HL-60 (cell line): ENCODE measurements at regions not wholly inside any gene's neighbourhood (a gene's known extent, or its start where the extent isn't known, plus 50 kb on each side); places are given as distances from the start of the nearest gene placed in this dataset.

Source experiments
- DNase-seq, 2 experiments: peaks; one replicate each; pipeline ENCODE4 v3.0.0-alpha.2; 2010 to 2020; ENCODE audit warnings: low read depth in 1 of 2, low spot score in 1 of 2
- H3K27ac ChIP-seq: fragments of 250-450 bp; sonication (Bioruptor Pico); replicated peaks from 2 replicates; pipeline ENCODE4 v1.5.1; 2020; ENCODE audit warnings: mild to moderate bottlenecking, moderate library complexity
- H3K27me3 ChIP-seq: fragments of 250-450 bp; sonication (Bioruptor Pico); 2 replicates; pipeline ENCODE4 v1.5.1; 2021; ENCODE audit warnings: mild to moderate bottlenecking, moderate library complexity; ENCODE audit not compliant: insufficient read depth, poor library complexity, severe bottlenecking
- H3K4me3 ChIP-seq: replicated peaks from 2 replicates; pipeline ENCODE4 v1.5.1; 2011; ENCODE audit warnings: mild to moderate bottlenecking, control low read depth, low read length; ENCODE audit not compliant: insufficient read depth
- GABPA ChIP-seq: IDR thresholded peaks from 2 replicates; pipeline ENCODE4 v1.6.1; 2012; ENCODE audit warnings: low read depth
- POLR2AphosphoS5 ChIP-seq: IDR thresholded peaks from 2 replicates; pipeline ENCODE4 v1.6.1; 2012; ENCODE audit warnings: low read depth
- SPI1 ChIP-seq: IDR thresholded peaks from 2 replicates; pipeline ENCODE4 v1.6.1; 2012; ENCODE audit warnings: low read depth, mild to moderate bottlenecking, borderline replicate concordance
- TF ChIP-seq, protein P1 (sequence below): IDR thresholded peaks from 2 replicates; pipeline ENCODE4 v1.6.1; 2012; ENCODE audit warnings: low read depth; ENCODE audit not compliant: insufficient replicate concordance
- TF ChIP-seq, protein P2 (sequence below): IDR thresholded peaks from one replicate; pipeline ENCODE4 v1.5.1; 2011; ENCODE audit warnings: low read length, control low read depth, inconsistent platforms; ENCODE audit not compliant: insufficient read depth

DNA sequence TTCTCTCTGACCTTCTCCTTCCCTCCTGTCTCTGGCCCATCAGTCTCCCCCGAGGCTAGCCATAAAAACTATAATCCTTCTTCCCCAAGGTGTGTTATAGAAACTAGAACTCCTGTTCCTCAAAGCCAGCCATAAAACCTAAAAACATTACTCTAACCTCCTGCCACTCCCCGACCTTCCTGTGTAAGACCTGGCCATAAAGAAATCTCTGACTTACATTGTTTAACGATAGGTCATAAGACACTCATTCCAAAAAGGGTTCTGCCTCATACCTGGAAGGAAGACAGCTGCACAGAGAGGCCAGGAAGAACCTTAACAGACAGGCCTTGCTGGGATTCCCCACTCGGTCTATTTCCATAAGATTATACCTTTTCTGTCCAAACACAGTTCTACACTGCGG lies 70.9 kb upstream of the EEA1 start:
- no peak for DNase-seq
- Histone ChIP-seq H3K27me3 (no peaks in the 10 kb centered on the region), H3K4me3 (no peak overlapping the region), H3K27ac (no peak overlapping the region)
- no peak for TF ChIP-seq POLR2AphosphoS5
- no peak for TF ChIP-seq GABPA

DNA sequence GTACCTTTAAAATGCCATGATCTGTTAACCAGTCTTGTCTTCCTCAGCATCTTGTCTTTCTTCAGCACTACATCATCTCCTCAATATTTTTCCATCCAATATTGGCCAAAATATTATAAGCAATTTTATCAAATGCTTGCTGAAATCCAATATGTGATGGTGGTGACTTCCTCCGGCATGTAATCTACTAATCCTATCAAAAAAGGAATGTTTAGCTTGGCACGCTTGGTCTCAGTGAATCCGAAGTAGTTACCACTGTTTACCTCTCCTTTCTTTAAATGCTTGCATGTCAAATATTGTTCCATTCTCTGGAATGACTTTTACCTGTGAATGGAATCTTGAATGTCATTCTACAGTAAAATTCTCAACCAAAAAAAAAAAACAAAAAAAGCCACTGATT lies 72.3 kb upstream of the EEA1 start:
- H3K4me3 ChIP-seq: no peak overlapping the region
- DNase-seq: no peak
- no peaks in the 10 kb centered on the region for H3K27me3 ChIP-seq
- TF ChIP-seq, protein P1, sequence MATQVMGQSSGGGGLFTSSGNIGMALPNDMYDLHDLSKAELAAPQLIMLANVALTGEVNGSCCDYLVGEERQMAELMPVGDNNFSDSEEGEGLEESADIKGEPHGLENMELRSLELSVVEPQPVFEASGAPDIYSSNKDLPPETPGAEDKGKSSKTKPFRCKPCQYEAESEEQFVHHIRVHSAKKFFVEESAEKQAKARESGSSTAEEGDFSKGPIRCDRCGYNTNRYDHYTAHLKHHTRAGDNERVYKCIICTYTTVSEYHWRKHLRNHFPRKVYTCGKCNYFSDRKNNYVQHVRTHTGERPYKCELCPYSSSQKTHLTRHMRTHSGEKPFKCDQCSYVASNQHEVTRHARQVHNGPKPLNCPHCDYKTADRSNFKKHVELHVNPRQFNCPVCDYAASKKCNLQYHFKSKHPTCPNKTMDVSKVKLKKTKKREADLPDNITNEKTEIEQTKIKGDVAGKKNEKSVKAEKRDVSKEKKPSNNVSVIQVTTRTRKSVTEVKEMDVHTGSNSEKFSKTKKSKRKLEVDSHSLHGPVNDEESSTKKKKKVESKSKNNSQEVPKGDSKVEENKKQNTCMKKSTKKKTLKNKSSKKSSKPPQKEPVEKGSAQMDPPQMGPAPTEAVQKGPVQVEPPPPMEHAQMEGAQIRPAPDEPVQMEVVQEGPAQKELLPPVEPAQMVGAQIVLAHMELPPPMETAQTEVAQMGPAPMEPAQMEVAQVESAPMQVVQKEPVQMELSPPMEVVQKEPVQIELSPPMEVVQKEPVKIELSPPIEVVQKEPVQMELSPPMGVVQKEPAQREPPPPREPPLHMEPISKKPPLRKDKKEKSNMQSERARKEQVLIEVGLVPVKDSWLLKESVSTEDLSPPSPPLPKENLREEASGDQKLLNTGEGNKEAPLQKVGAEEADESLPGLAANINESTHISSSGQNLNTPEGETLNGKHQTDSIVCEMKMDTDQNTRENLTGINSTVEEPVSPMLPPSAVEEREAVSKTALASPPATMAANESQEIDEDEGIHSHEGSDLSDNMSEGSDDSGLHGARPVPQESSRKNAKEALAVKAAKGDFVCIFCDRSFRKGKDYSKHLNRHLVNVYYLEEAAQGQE: no peak
- no peak for TF ChIP-seq POLR2AphosphoS5
- TF ChIP-seq, protein P2, sequence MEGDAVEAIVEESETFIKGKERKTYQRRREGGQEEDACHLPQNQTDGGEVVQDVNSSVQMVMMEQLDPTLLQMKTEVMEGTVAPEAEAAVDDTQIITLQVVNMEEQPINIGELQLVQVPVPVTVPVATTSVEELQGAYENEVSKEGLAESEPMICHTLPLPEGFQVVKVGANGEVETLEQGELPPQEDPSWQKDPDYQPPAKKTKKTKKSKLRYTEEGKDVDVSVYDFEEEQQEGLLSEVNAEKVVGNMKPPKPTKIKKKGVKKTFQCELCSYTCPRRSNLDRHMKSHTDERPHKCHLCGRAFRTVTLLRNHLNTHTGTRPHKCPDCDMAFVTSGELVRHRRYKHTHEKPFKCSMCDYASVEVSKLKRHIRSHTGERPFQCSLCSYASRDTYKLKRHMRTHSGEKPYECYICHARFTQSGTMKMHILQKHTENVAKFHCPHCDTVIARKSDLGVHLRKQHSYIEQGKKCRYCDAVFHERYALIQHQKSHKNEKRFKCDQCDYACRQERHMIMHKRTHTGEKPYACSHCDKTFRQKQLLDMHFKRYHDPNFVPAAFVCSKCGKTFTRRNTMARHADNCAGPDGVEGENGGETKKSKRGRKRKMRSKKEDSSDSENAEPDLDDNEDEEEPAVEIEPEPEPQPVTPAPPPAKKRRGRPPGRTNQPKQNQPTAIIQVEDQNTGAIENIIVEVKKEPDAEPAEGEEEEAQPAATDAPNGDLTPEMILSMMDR: no peak
- TF ChIP-seq GABPA: no peak
- TF ChIP-seq SPI1: no peak
- no peak overlapping the region for H3K27ac ChIP-seq

DNA sequence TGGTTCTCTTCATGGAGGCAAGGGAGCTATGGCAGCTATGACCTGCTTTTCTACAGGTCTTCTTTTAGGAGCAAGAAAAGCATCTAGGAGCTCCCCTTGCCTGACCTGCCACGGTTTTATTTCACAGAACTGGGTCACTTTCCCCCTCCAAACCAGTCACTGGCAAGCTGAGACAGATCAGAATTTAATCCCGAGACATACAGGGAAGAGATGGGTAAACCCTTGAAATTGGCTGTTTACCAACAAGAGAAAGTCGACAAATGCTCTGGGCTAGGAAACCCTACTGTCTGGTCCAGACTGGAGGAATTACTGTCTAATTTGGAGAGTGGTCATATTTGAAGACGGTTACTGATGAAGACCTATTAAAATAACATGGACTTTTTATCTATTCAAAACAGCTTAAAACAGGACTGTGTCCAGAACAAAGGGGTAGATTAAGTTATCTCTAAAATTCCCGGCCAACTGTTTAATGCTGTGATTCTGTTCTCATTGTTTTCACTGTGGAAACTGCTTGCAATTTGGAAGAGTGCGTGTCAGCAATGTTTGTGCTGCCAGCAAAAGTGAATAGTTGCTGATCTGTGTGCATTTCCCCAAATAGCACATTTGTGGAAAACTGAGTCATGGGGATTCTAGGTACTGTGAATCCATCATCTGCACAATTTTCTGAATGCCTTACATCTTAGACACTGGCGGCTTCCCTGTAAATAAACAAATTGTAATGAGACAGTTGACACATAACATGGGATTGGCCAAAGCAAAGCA lies 73.4 kb upstream of the EEA1 start:
- no peaks in the 10 kb centered on the region for H3K27me3 ChIP-seq
- no peak for DNase-seq
- no peak overlapping the region for H3K4me3 ChIP-seq
- H3K27ac ChIP-seq: no peak overlapping the region
- TF ChIP-seq POLR2AphosphoS5: no peak
- TF ChIP-seq, protein P2: no peak
- TF ChIP-seq, protein P1: no peak
- no peak for TF ChIP-seq SPI1
- no peak for TF ChIP-seq GABPA

DNA sequence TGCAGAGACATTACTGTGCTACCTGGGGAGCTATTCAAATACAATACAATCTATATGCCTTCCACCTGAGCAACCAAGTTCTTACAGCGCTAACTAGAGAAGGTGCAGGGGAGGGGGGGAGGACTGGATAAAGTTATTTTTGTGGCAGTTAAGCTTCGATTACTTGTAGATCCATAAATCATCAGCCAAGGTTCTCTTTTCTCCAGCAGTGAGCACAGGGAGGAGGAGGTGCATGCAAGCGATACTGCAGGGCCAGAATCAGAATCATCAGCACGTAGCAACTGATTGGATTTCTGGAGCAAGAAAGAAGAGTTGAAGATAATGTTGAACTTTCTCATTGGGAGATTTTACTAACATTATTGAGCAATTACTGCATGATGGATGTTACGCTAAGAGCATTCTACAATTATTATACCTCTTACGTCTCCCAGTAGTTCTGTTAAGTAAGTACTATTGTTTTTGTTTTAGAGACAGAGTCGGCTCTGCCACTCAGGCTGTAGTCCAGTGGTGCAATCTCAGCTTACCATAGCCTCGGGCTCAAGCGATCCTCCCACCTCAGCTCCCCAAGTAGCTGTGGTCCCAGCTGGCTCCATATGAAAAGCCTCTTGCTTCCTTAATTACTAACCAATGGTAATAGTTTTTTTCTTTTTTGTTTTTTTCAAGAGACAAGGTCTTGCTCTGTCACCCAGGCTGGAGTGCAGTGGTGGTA lies 74.6 kb upstream of the EEA1 start:
- Histone ChIP-seq H3K4me3 (no peak overlapping the region), H3K27me3 (no peaks in the 10 kb centered on the region), H3K27ac (no peak overlapping the region)
- TF ChIP-seq POLR2AphosphoS5: no peak
- no peak for TF ChIP-seq SPI1
- TF ChIP-seq, protein P1: no peak
- no peak for TF ChIP-seq GABPA
- TF ChIP-seq, protein P2: no peak
- DNase-seq: no peak
